Hepatocyte (in vitro differentiated cells): ENCODE measurements at regions not wholly inside any gene's neighbourhood (a gene's known extent, or its start where the extent isn't known, plus 50 kb on each side); places are given as distances from the start of the nearest gene placed in this dataset.

Experiments
- EZH2phosphoT487 ChIP-seq: fragments of 200-600 bp; sonication (generic); IDR thresholded peaks from one replicate; pipeline ENCODE4 v1.6.1; 2018; ENCODE audit warnings: antibody characterized with exemption, mild to moderate bottlenecking, low read depth, moderate library complexity; ENCODE audit not compliant: unreplicated experiment, severe bottlenecking
- TF ChIP-seq, protein P1 (sequence below): fragments of 200-600 bp; sonication (generic); IDR thresholded peaks from 2 replicates; pipeline ENCODE4 v1.5.1; 2016; ENCODE audit warnings: antibody characterized with exemption, mild to moderate bottlenecking; ENCODE audit not compliant: poor library complexity

DNA sequence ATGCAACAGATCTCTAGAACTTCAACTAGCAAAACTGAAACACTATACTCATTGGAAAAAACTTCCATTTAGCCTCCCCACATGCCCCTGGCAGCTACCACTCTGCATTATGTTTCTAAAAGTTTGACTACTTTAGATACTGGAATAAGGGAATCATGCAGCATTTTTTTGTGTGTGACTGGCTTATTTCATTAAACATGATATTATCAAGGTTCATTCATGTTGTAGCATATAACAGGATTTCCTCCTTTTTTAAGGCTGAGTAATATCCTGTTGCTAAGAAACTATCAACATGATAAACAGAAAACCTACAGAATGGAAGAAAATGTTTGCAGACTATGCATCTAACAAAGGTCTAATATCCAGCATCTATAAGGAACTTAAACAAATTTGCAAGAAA lies 597.9 kb downstream of the DMRTA1 start:
- TF ChIP-seq, protein P1, sequence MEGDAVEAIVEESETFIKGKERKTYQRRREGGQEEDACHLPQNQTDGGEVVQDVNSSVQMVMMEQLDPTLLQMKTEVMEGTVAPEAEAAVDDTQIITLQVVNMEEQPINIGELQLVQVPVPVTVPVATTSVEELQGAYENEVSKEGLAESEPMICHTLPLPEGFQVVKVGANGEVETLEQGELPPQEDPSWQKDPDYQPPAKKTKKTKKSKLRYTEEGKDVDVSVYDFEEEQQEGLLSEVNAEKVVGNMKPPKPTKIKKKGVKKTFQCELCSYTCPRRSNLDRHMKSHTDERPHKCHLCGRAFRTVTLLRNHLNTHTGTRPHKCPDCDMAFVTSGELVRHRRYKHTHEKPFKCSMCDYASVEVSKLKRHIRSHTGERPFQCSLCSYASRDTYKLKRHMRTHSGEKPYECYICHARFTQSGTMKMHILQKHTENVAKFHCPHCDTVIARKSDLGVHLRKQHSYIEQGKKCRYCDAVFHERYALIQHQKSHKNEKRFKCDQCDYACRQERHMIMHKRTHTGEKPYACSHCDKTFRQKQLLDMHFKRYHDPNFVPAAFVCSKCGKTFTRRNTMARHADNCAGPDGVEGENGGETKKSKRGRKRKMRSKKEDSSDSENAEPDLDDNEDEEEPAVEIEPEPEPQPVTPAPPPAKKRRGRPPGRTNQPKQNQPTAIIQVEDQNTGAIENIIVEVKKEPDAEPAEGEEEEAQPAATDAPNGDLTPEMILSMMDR: no peak
- no peak for TF ChIP-seq EZH2phosphoT487
